Stimulated activated CD8-positive, alpha-beta memory T cell treated with anti-CD3 and anti-CD28 coated beads, Interleukin-4, amount 100 ng/mL, for 48 hours (primary cell): ENCODE measurements at regions not wholly inside any gene's neighbourhood (a gene's known extent, or its start where the extent isn't known, plus 50 kb on each side); places are given as distances from the start of the nearest gene placed in this dataset.

ENCODE experiments used
- DNase-seq: peaks from one replicate; pipeline ENCODE4 v3.0.0-alpha.2; 2020

- DNase-seq, result no peak
Observed at GRCh38 chr10:32167450-32167849, 111.2 kb upstream of the KIF5B start.

- DNase-seq, result no peak
Observed at GRCh38 chr10:32166365-32166764, 110.1 kb upstream of the KIF5B start.

- DNase-seq, result no peak
Observed at GRCh38 chr10:32163762-32164148, 107.5 kb upstream of the KIF5B start.

- no peak for DNase-seq
Observed at GRCh38 chr10:32163071-32163761, 107.0 kb upstream of the KIF5B start.

- DNase-seq, result no peak
Observed at GRCh38 chr10:32161586-32161985, 105.4 kb upstream of the KIF5B start.

- DNase-seq, result no peak
Observed at GRCh38 chr10:32160864-32161263, 104.6 kb upstream of the KIF5B start.

- no peak for DNase-seq
Observed at GRCh38 chr10:32159264-32159663, 103.0 kb upstream of the KIF5B start.

GRCh38 chr10:32156031-32156495, 99.8 kb upstream of the KIF5B start:
- no peak for DNase-seq

GRCh38 chr10:32155075-32155516, 98.9 kb upstream of the KIF5B start:
- no peak for DNase-seq

- DNase-seq, result no peak
Observed at GRCh38 chr10:32153931-32154330, 97.7 kb upstream of the KIF5B start.

GRCh38 chr10:32153252-32153651, 97.0 kb upstream of the KIF5B start:
- no peak for DNase-seq

GRCh38 chr10:32151871-32152270, 95.6 kb upstream of the KIF5B start:
- DNase-seq, result no peak

GRCh38 chr10:32150532-32151101, 94.4 kb upstream of the KIF5B start:
- DNase-seq, result no peak

- DNase-seq, result peak; percentile 36
Observed at GRCh38 chr10:32149252-32149955, 93.2 kb upstream of the KIF5B start.

- DNase-seq, result no peak
Observed at GRCh38 chr10:32148864-32149251, 92.6 kb upstream of the KIF5B start.

GRCh38 chr10:32147730-32148129, 91.5 kb upstream of the KIF5B start:
- DNase-seq, result no peak

GRCh38 chr10:32146166-32146565, 89.9 kb upstream of the KIF5B start:
- no peak for DNase-seq

GRCh38 chr10:32144817-32145688, 88.8 kb upstream of the KIF5B start:
- DNase-seq, result no peak

GRCh38 chr10:32143302-32143847, 87.2 kb upstream of the KIF5B start:
- DNase-seq, result no peak

- no peak for DNase-seq
Observed at GRCh38 chr10:32142646-32143045, 86.4 kb upstream of the KIF5B start.

- DNase-seq, result no peak
Observed at GRCh38 chr10:32141018-32141807, 85.0 kb upstream of the KIF5B start.

GRCh38 chr10:32140403-32140802, 84.2 kb upstream of the KIF5B start:
- no peak for DNase-seq
